HG03039 (cell line): ENCODE measurements at regions not wholly inside any gene's neighbourhood (a gene's known extent, or its start where the extent isn't known, plus 50 kb on each side); places are given as distances from the start of the nearest gene placed in this dataset.

ENCODE experiments used
- ATAC-seq: cut with Tn5 transposase; IDR thresholded peaks from one replicate; pipeline ENCODE4 v1.9.1; 2021; ENCODE audit warnings: mild to moderate bottlenecking, moderate library complexity; ENCODE audit not compliant: unreplicated experiment

DNA sequence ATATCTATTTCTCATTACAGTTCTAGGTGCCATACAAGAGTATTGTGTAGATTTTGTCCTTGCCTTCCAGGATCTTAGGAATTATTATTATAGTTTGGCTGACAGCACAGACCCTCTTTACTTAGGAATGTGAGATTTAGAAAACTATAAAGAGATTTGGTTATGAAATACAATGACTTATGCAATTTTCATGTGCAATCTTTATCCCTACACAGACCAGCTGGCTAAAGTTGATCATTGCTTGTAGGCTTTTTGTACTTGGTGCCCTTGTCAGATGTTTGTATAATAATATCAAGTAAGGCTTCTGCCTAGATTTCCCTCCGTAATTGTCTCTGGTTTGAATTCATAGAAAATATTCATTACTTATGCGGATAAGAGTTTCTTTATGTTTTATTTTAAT is 174.5 kb upstream of the GAP43 start:
- ATAC-seq: no peak

GRCh38 chr3:115450036-115450435 is 173.3 kb upstream of the GAP43 start:
- ATAC-seq: no peak

DNA sequence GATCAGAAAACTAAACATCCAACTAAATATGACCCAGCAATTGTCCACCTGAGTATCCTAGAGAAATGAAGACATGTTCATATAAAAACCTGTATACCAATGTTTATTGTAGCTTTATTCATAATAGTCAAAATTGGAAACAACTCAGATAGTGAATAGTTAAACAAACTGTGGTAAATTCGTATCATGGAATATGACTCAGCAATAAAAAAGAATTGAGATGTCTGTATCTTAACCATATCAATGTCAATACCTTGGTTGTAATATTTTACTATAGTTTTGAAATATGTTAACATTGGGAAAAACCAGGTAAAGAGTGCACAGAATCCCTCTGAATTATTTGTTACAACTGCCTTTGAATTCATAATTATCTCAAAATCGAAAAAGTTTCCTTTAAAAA is 159.3 kb upstream of the GAP43 start:
- ATAC-seq: no peak

GRCh38 chr3:115469649-115470048 is 153.7 kb upstream of the GAP43 start:
- ATAC-seq: no peak

- no peak for ATAC-seq
Observed at GRCh38 chr3:115470254-115470653, 153.1 kb upstream of the GAP43 start.

GRCh38 chr3:115475178-115476041 is 147.9 kb upstream of the GAP43 start:
- ATAC-seq: no peak

DNA sequence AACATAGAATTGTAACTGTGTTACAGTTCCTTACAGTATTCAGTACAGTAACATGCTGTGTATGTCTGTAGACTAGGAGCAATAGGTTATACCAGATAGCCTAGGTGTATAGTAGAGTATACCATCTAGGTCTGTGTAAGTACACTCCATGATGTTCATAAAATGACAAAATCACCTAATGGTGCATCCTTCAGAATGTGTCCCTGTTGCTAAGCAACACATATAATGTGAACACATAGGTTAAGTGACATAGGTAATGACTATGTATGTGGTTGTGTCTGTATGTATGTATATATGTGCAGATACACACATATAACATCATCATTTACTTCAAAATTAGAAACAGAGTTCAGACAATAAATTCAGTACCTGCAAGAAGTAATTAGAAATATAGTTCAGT is 146.8 kb upstream of the GAP43 start:
- no peak for ATAC-seq

GRCh38 chr3:115478359-115478758 is 145.0 kb upstream of the GAP43 start:
- ATAC-seq: no peak

GRCh38 chr3:115486880-115487279 is 136.4 kb upstream of the GAP43 start:
- no peak for ATAC-seq

GRCh38 chr3:115487968-115488367 is 135.3 kb upstream of the GAP43 start:
- ATAC-seq: no peak

GRCh38 chr3:115488409-115488808 is 134.9 kb upstream of the GAP43 start:
- ATAC-seq: no peak

DNA sequence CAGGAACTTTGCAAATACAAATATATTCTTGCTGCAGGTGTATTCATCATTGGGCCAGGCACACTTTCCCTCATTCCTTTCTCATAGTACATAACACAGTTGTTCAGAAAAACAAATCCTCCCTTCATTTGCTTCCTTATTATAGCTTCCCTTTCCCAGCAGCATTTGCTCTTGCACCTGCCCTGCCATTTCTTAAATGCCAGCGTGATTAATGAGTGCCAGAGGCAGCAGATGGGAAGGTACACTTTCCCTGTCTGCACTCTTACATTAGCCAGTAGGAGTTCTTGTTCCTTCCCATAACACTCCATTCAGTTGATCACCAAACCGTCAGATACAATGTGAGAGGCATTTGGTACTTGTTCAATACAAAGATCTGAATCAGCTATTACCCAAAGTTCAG is 128.5 kb upstream of the GAP43 start:
- no peak for ATAC-seq

- no peak for ATAC-seq
Observed at GRCh38 chr3:115498421-115498820, 124.9 kb upstream of the GAP43 start.

- ATAC-seq: no peak
Observed at GRCh38 chr3:115498898-115499297, 124.4 kb upstream of the GAP43 start.

- ATAC-seq: no peak
Observed at GRCh38 chr3:115499666-115500065, 123.6 kb upstream of the GAP43 start.

DNA sequence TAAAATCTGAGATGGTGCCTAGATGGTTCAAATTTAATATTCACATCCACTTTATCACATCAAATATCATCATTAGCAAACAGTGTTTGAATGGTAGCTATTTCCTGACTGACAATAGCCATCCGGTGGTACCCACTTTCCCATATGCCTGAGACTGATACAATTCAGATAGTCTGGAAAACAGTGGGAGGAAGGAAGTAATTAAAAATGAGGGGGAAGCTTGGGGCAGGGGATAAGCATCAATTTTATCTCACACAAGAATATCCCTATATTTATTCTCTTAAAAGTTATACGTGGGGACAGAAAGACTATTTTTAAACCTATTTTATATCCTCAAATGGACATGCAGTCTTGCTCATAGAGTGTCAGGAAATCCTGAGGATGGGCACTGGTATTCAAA is 122.5 kb upstream of the GAP43 start:
- no peak for ATAC-seq

- no peak for ATAC-seq
Observed at GRCh38 chr3:115502128-115502527, 121.2 kb upstream of the GAP43 start.

DNA sequence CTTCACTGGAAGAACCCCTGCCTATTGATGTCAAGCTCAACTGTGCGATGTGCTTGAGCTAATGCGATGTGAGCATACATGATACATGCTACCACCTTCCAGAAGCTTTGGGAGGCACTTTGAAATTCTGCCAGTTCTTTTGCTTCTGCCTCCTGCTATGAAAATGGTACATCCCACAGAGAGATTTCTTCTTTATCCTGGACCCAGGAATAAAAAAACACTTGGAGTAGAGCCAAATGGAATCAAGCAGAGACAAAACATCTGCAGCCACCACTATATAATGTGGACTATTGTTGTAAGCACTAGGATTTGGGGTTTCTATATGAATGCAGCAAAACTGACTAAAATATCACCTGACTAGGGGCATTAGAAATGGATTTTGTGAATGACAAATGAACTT is 119.9 kb upstream of the GAP43 start:
- ATAC-seq: no peak

DNA sequence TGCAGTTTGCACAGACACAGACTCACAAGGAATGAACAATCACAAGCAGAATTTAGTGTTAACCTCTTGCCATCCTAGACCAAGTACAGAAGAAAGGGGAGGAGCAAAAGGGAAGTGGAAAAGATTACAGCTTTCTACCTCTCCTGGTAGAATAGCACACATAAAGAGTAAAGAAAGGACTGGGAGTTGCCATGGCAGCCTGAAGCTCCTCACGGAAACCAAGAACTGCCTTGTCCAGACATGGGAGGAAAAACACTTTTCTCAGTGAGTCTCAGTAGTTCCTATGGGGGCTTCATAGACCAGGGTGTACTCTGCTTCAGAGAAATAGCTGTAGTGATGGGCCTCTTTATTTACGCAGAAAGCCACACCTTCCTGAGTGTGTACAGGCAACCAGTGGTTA is 114.7 kb upstream of the GAP43 start:
- no peak for ATAC-seq

DNA sequence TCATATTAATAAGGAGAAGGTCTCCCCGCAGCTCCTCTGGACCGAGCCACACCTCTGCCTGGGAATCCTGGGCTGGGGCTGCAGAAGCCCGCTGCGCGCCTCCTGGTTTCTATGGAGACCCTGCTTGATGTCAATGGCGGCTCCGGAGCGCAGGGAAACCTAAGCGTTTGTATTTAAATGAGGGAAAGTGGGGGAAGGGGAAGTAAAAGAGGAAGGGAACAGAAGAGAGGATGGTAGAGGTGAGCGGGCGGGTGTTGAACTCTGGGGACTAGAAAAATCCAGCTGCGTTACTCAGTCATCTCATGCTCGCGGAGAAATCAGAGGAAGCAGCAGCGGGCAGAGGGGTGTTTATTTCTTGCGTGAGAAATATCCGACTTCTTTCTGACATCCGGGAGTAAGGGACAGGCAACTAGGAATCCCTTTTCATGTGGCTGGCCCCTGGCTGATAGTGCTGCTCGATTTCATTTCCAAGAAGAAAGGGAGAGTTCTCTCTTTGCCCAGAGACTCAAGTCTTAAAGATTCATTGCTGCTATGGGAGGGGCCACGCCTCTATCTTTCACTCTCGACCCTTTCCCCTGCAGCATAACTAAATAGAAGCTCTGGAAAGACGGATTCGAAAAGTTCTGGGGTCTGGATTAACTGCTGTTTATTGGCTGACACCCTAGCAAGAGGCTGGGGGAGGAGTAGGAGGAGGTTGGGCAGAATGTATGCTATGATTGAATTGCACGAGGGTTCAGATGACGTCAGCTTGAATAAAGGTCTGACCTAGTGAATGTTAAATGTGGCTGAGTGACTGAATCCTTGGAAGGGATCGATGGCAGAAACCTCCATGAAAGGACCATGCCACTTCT is 110.5 kb upstream of the GAP43 start:
- no peak for ATAC-seq

GRCh38 chr3:115513416-115513800 is 109.9 kb upstream of the GAP43 start:
- no peak for ATAC-seq

DNA sequence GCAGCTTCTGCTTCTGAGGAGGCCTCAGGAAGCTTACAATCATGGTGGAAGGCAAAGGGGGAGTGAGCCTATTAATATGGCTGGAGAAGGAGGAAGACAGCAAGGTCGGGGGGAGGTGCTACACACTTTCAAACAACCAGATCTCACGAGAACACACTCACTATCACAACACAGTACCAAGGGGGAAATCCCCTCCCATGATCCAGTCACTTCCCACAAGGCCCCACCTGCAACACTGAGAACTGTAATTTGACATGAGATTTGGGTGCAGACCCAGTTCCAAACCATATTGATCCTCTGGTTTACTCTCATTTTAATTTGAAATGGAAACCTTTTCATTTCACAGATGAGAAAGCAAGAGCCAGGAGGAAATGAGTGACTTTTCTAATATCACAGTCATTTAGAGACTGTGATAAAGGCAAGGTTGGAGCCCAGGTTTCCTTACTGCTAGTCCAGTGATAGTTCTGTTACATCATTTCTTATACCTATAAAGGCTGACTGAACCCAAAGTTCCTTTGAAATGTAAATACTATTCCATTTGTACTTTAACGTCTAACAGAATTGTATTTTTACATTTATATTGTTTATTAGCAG is 105.8 kb upstream of the GAP43 start:
- ATAC-seq: peak; percentile 52
